ENCODE measurements at regions not wholly inside any gene's neighbourhood (a gene's known extent, or its start where the extent isn't known, plus 50 kb on each side); places are given as distances from the start of the nearest gene placed in this dataset.

DNA sequence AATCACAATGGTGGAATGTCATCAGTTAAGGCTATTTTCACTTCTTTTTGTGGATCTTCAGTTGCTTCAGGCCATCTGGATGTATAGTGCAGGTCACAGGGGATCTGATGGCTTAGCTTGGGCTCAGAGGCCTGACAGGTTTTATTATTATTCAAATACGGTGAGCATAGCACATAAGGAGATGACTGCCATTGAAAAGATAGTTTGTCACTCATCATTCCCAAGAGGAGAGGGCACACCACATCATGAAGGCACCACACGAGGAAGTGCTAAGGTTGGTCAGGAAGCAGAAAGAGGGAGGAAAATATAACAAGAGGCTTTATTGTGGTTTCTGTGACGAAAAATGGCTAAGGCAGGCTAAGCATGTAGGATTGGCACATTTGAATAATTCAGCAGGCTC, 131.4 kb downstream of the CD8B2 start:
- TF ChIP-seq POLR2A (IDR thresholded peaks at IDR 0.05) (no peak), EP300 (IDR thresholded peaks at IDR 0.05) (no peak), POLR2AphosphoS5 (IDR thresholded peaks at IDR 0.05) (no peak)
- TF ChIP-seq, protein P1, sequence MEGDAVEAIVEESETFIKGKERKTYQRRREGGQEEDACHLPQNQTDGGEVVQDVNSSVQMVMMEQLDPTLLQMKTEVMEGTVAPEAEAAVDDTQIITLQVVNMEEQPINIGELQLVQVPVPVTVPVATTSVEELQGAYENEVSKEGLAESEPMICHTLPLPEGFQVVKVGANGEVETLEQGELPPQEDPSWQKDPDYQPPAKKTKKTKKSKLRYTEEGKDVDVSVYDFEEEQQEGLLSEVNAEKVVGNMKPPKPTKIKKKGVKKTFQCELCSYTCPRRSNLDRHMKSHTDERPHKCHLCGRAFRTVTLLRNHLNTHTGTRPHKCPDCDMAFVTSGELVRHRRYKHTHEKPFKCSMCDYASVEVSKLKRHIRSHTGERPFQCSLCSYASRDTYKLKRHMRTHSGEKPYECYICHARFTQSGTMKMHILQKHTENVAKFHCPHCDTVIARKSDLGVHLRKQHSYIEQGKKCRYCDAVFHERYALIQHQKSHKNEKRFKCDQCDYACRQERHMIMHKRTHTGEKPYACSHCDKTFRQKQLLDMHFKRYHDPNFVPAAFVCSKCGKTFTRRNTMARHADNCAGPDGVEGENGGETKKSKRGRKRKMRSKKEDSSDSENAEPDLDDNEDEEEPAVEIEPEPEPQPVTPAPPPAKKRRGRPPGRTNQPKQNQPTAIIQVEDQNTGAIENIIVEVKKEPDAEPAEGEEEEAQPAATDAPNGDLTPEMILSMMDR (IDR thresholded peaks at IDR 0.05), result no peak

Measured in gastroesophageal sphincter (tissue), 3 donors.